ENCODE measurements at regions not wholly inside any gene's neighbourhood (a gene's known extent, or its start where the extent isn't known, plus 50 kb on each side); places are given as distances from the start of the nearest gene placed in this dataset.

GRCh38 chr2:149827585-149828126 lies 240.1 kb upstream of the MMADHC start:
- ATAC-seq (ENCODE audit: insufficient number of reproducible peaks, low FRiP score, low read depth) (no peak), DNase-seq (ENCODE audit: low spot score) (no peak)
- Histone ChIP-seq H3K4me1 (ENCODE audit: control insufficient read depth in 1 of 2, low read depth in 2 of 2) (no peaks in the 10 kb centered on the region), H3K4me3 (no peak overlapping the region), H3K36me3 (no peaks in the 10 kb centered on the region), H3K27me3 (replicated peaks; ENCODE audit: insufficient read depth) (no peaks in the 10 kb centered on the region), H3K9me3 (no peaks in the 10 kb centered on the region), H3K27ac (no peak overlapping the region)
- TF ChIP-seq, protein P1, sequence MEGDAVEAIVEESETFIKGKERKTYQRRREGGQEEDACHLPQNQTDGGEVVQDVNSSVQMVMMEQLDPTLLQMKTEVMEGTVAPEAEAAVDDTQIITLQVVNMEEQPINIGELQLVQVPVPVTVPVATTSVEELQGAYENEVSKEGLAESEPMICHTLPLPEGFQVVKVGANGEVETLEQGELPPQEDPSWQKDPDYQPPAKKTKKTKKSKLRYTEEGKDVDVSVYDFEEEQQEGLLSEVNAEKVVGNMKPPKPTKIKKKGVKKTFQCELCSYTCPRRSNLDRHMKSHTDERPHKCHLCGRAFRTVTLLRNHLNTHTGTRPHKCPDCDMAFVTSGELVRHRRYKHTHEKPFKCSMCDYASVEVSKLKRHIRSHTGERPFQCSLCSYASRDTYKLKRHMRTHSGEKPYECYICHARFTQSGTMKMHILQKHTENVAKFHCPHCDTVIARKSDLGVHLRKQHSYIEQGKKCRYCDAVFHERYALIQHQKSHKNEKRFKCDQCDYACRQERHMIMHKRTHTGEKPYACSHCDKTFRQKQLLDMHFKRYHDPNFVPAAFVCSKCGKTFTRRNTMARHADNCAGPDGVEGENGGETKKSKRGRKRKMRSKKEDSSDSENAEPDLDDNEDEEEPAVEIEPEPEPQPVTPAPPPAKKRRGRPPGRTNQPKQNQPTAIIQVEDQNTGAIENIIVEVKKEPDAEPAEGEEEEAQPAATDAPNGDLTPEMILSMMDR (IDR thresholded peaks at IDR 0.05) = no peak

DNA sequence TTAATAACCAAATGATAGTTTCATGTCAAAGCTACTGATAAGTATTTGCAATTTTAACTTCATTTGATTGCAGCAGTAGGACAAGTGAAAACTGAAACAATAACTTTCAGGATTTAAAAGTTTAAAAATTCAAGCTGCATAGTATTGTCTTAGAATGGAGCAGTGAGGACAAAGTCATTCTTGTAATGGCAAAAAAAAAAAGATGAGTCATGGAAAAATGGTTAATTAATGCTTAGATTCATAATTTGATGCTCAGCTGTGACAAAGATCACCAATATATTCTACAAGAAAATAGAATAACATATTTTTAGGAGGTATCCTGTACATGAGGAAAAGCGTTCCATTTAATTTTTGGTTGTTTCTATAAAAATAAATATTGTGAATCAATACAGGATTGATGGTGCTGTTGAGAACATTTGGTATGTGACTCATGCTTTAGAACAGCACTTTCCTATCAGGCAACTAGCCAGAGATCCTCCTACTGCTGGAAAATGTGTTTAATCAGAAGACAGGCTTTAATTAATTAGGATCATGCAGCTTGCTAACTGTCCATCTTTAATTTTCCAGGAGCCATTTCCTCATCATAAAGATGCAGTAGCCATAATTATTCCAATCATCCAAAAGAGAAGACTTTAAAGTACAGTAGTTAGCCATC lies 239.0 kb upstream of the MMADHC start:
- Histone ChIP-seq H3K36me3 (no peaks in the 10 kb centered on the region), H3K4me3 (no peak overlapping the region), H3K9me3 (no peaks in the 10 kb centered on the region), H3K27me3 (replicated peaks; ENCODE audit: insufficient read depth) (no peaks in the 10 kb centered on the region), H3K4me1 (ENCODE audit: control insufficient read depth in 1 of 2, low read depth in 2 of 2) (no peaks in the 10 kb centered on the region), H3K27ac (no peak overlapping the region)
- DNase-seq (ENCODE audit: low spot score) = no peak
- TF ChIP-seq, protein P1 (IDR thresholded peaks at IDR 0.05) = no peak
- no peak for ATAC-seq (ENCODE audit: insufficient number of reproducible peaks, low FRiP score, low read depth)

GRCh38 chr2:149825473-149825872 lies 237.9 kb upstream of the MMADHC start:
- H3K4me3 ChIP-seq = no peak overlapping the region
- no peaks in the 10 kb centered on the region for H3K4me1 ChIP-seq (ENCODE audit: control insufficient read depth in 1 of 2, low read depth in 2 of 2)
- ATAC-seq (ENCODE audit: insufficient number of reproducible peaks, low FRiP score, low read depth) = no peak
- DNase-seq (ENCODE audit: low spot score) = no peak
- no peak overlapping the region for H3K27ac ChIP-seq
- H3K36me3 ChIP-seq = no peaks in the 10 kb centered on the region
- H3K27me3 ChIP-seq (replicated peaks; ENCODE audit: insufficient read depth) = no peaks in the 10 kb centered on the region
- TF ChIP-seq, protein P1 (IDR thresholded peaks at IDR 0.05) = no peak
- H3K9me3 ChIP-seq = no peaks in the 10 kb centered on the region

GRCh38 chr2:149824136-149824535 lies 236.6 kb upstream of the MMADHC start:
- Histone ChIP-seq H3K27ac (no peak overlapping the region), H3K4me3 (no peak overlapping the region), H3K36me3 (no peaks in the 10 kb centered on the region), H3K4me1 (ENCODE audit: control insufficient read depth in 1 of 2, low read depth in 2 of 2) (no peaks in the 10 kb centered on the region), H3K9me3 (no peaks in the 10 kb centered on the region), H3K27me3 (replicated peaks; ENCODE audit: insufficient read depth) (no peaks in the 10 kb centered on the region)
- TF ChIP-seq, protein P1 (IDR thresholded peaks at IDR 0.05) = no peak
- ATAC-seq (ENCODE audit: insufficient number of reproducible peaks, low FRiP score, low read depth) (no peak), DNase-seq (ENCODE audit: low spot score) (no peak)

DNA sequence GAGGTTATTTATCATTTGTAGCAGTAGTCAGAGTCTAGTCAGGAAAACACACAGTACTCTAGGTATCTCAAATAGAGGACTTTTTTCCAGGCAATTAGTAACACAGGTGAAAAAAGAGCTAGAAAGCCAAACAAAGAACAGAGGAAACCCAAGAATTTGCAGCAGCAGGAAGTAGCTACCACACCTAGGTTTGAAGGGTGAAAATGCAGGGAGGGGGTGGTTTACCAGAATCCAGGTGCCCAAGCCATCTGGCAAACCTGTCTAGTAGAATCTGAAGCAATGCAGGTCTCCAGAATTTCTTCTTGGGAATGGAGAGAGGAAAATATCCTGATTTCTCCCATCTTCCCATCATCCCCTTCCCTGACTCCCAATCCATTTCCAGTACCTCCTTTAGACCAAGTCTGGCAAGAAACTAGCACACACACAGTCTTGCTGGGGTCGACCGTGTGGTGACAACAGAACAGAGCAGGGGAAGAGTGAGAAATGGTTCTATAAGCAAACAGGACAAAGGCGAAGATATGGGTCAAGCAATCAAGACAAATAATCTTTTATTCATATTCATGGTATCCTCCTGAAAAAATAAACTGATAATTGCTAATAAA lies 231.9 kb upstream of the MMADHC start:
- peaks cover 0 to 7% of the 10 kb centered on the region in 2 donors for H3K4me1 ChIP-seq (ENCODE audit: control insufficient read depth in 1 of 2, low read depth in 2 of 2)
- DNase-seq (ENCODE audit: low spot score) (no peak), ATAC-seq (ENCODE audit: insufficient number of reproducible peaks, low FRiP score, low read depth) (no peak)
- no peaks in the 10 kb centered on the region for H3K36me3 ChIP-seq
- H3K9me3 ChIP-seq = no peaks in the 10 kb centered on the region
- no peak overlapping the region for H3K27ac ChIP-seq
- no peak overlapping the region for H3K4me3 ChIP-seq
- H3K27me3 ChIP-seq (replicated peaks; ENCODE audit: insufficient read depth) = no peaks in the 10 kb centered on the region
- TF ChIP-seq, protein P1 (IDR thresholded peaks at IDR 0.05) = no peak

Data from thoracic aorta (tissue), 2 donors.